ENCODE measurements at regions not wholly inside any gene's neighbourhood (a gene's known extent, or its start where the extent isn't known, plus 50 kb on each side); places are given as distances from the start of the nearest gene placed in this dataset.

- TF ChIP-seq CTCF (IDR thresholded peaks at IDR 0.05; ENCODE audit: borderline replicate concordance, extremely low read depth, low read length, poor library complexity, severe bottlenecking) (no peak), EZH2 (IDR thresholded peaks at IDR 0.05; ENCODE audit: borderline replicate concordance, low read depth, low read length, severe bottlenecking) (no peak)
Measured at GRCh38 chrX:96386981-96387380, 297.7 kb upstream of the DIAPH2 start.
